HepG2 (cell line): ENCODE measurements at regions not wholly inside any gene's neighbourhood (a gene's known extent, or its start where the extent isn't known, plus 50 kb on each side); places are given as distances from the start of the nearest gene placed in this dataset.

Source experiments
- ARNTL ChIP-seq: sonication (generic); formaldehyde crosslinking; IDR thresholded peaks from 2 replicates; pipeline ENCODE4 v1.4.0; 2020; ENCODE audit warnings: mild to moderate bottlenecking, missing genetic modification reagents
- MAZ ChIP-seq, 2 experiments: sonication (generic) in 1 of 2; formaldehyde crosslinking in 1 of 2; IDR thresholded peaks; 2 replicates each; pipeline versions ENCODE4 v1.5.0 to v1.6.1; 2012 to 2020; ENCODE audit warnings: low read depth in 2 of 2, mild to moderate bottlenecking in 2 of 2, borderline replicate concordance in 1 of 2, improper control_type of control experiment in 1 of 2, low read length in 1 of 2, missing genetic modification reagents in 1 of 2, moderate library complexity in 1 of 2
- RAD21 ChIP-seq: fragments of 450-650 bp; formaldehyde crosslinking; IDR thresholded peaks from 2 replicates; pipeline ENCODE4 v1.5.0; 2020; ENCODE audit warnings: mild to moderate bottlenecking
- RFXAP ChIP-seq: sonication (generic); formaldehyde crosslinking; IDR thresholded peaks from 2 replicates; pipeline ENCODE4 v1.4.0; 2020; ENCODE audit warnings: missing genetic modification reagents, borderline replicate concordance
- ZFP90 ChIP-seq: sonication (generic); formaldehyde crosslinking; IDR thresholded peaks from 2 replicates; pipeline ENCODE4 v1.8.0; 2022; ENCODE audit warnings: missing genetic modification reagents, mild to moderate bottlenecking, inconsistent platforms, borderline replicate concordance
- ZNF12 ChIP-seq: sonication (generic); formaldehyde crosslinking; IDR thresholded peaks from 2 replicates; pipeline ENCODE4 v1.5.0; 2020; ENCODE audit warnings: missing genetic modification reagents
- ZNF138 ChIP-seq: sonication (generic); formaldehyde crosslinking; IDR thresholded peaks from 2 replicates; pipeline ENCODE4 v1.5.0; 2020; ENCODE audit warnings: mild to moderate bottlenecking, low read depth, missing genetic modification reagents
- ZNF292 ChIP-seq: sonication (generic); formaldehyde crosslinking; IDR thresholded peaks from 2 replicates; pipeline ENCODE4 v1.8.1; 2022; ENCODE audit warnings: mild to moderate bottlenecking, low read depth, missing genetic modification reagents, borderline replicate concordance
- ZNF567 ChIP-seq: sonication (generic); formaldehyde crosslinking; IDR thresholded peaks from 2 replicates; pipeline ENCODE4 v1.8.1; 2023; ENCODE audit warnings: mild to moderate bottlenecking, missing genetic modification reagents, borderline replicate concordance
- ZNF713 ChIP-seq: sonication (generic); formaldehyde crosslinking; IDR thresholded peaks from 2 replicates; pipeline ENCODE4 v1.4.0; 2020; ENCODE audit warnings: mild to moderate bottlenecking, missing genetic modification reagents
- TF ChIP-seq, protein P1 (sequence below): sonication (generic); formaldehyde crosslinking; IDR thresholded peaks from 2 replicates; pipeline ENCODE4 v1.8.0; 2022; ENCODE audit warnings: mild to moderate bottlenecking, missing genetic modification reagents, moderate library complexity
- TF ChIP-seq, protein P2 (sequence below): sonication (generic); formaldehyde crosslinking; IDR thresholded peaks from 2 replicates; pipeline ENCODE4 v1.5.1; 2020; ENCODE audit warnings: mild to moderate bottlenecking, missing genetic modification reagents, moderate library complexity
- TF ChIP-seq, protein P3 (sequence below): sonication (generic); formaldehyde crosslinking; IDR thresholded peaks from 2 replicates; pipeline ENCODE4 v1.5.0; 2020; ENCODE audit warnings: mild to moderate bottlenecking, missing genetic modification reagents, moderate library complexity
- TF ChIP-seq, protein P4 (sequence below): sonication (generic); formaldehyde crosslinking; IDR thresholded peaks from 2 replicates; pipeline ENCODE4 v1.5.1; 2020; ENCODE audit warnings: missing genetic modification reagents, mild to moderate bottlenecking, borderline replicate concordance

DNA sequence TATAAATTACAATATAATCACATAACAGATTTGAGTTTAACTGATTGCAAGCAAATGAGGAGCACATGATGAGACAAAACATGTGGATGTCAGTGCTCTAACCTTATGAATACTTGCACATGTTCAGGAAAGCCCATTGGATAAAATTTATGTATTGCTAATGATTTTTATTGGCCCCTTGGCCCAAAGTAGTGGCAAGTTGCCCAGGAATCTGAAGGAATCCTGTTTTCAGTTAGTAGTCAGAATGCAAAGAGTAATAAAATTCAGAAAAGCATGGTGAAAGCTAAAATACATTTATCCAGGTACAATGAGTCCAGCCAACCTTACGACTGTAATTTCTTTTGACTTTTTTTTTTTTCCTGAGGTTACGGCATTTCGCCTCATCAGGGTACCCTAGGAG is 1539.4 kb downstream of the EFNB2 start:
- TF ChIP-seq, protein P1, sequence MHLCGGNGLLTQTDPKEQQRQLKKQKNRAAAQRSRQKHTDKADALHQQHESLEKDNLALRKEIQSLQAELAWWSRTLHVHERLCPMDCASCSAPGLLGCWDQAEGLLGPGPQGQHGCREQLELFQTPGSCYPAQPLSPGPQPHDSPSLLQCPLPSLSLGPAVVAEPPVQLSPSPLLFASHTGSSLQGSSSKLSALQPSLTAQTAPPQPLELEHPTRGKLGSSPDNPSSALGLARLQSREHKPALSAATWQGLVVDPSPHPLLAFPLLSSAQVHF (CRISPR knock-in tag), result no peak
- TF ChIP-seq ZNF292 (CRISPR knock-in tag) (no peak), ARNTL (CRISPR knock-in tag) (no peak), ZNF138 (CRISPR knock-in tag) (no peak), ZNF567 (CRISPR knock-in tag) (no peak), ZFP90 (CRISPR knock-in tag) (no peak), RFXAP (CRISPR knock-in tag) (no peak), MAZ (IDR thresholded peaks at IDR 0.05; ENCODE audit: borderline replicate concordance, low read depth, low read length) (no peak), MAZ (CRISPR knock-in tag; IDR thresholded peaks at IDR 0.05; ENCODE audit: low read depth) (no peak), ZNF12 (no peak), RAD21 (CRISPR knock-in tag) (no peak), ZNF713 (CRISPR knock-in tag) (no peak)
- TF ChIP-seq, protein P2, sequence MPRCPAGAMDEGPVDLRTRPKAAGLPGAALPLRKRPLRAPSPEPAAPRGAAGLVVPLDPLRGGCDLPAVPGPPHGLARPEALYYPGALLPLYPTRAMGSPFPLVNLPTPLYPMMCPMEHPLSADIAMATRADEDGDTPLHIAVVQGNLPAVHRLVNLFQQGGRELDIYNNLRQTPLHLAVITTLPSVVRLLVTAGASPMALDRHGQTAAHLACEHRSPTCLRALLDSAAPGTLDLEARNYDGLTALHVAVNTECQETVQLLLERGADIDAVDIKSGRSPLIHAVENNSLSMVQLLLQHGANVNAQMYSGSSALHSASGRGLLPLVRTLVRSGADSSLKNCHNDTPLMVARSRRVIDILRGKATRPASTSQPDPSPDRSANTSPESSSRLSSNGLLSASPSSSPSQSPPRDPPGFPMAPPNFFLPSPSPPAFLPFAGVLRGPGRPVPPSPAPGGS (CRISPR knock-in tag), result no peak
- TF ChIP-seq, protein P3, sequence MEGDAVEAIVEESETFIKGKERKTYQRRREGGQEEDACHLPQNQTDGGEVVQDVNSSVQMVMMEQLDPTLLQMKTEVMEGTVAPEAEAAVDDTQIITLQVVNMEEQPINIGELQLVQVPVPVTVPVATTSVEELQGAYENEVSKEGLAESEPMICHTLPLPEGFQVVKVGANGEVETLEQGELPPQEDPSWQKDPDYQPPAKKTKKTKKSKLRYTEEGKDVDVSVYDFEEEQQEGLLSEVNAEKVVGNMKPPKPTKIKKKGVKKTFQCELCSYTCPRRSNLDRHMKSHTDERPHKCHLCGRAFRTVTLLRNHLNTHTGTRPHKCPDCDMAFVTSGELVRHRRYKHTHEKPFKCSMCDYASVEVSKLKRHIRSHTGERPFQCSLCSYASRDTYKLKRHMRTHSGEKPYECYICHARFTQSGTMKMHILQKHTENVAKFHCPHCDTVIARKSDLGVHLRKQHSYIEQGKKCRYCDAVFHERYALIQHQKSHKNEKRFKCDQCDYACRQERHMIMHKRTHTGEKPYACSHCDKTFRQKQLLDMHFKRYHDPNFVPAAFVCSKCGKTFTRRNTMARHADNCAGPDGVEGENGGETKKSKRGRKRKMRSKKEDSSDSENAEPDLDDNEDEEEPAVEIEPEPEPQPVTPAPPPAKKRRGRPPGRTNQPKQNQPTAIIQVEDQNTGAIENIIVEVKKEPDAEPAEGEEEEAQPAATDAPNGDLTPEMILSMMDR (CRISPR knock-in tag), result no peak
- TF ChIP-seq, protein P4, sequence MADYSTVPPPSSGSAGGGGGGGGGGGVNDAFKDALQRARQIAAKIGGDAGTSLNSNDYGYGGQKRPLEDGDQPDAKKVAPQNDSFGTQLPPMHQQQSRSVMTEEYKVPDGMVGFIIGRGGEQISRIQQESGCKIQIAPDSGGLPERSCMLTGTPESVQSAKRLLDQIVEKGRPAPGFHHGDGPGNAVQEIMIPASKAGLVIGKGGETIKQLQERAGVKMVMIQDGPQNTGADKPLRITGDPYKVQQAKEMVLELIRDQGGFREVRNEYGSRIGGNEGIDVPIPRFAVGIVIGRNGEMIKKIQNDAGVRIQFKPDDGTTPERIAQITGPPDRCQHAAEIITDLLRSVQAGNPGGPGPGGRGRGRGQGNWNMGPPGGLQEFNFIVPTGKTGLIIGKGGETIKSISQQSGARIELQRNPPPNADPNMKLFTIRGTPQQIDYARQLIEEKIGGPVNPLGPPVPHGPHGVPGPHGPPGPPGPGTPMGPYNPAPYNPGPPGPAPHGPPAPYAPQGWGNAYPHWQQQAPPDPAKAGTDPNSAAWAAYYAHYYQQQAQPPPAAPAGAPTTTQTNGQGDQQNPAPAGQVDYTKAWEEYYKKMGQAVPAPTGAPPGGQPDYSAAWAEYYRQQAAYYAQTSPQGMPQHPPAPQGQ (CRISPR knock-in tag), result no peak
